GM18498 (cell line): ENCODE measurements at regions not wholly inside any gene's neighbourhood (a gene's known extent, or its start where the extent isn't known, plus 50 kb on each side); places are given as distances from the start of the nearest gene placed in this dataset.
"Not testable (repeated sequence)": the region's sequence is repeated elsewhere in the genome, so short reads cannot be mapped to it uniquely, and the experiment has no call there.

Source experiments
- ATAC-seq: cut with Tn5 transposase; IDR thresholded peaks from one replicate; pipeline ENCODE4 v1.9.1; 2021; ENCODE audit warnings: mild to moderate bottlenecking, moderate library complexity; ENCODE audit not compliant: unreplicated experiment

DNA sequence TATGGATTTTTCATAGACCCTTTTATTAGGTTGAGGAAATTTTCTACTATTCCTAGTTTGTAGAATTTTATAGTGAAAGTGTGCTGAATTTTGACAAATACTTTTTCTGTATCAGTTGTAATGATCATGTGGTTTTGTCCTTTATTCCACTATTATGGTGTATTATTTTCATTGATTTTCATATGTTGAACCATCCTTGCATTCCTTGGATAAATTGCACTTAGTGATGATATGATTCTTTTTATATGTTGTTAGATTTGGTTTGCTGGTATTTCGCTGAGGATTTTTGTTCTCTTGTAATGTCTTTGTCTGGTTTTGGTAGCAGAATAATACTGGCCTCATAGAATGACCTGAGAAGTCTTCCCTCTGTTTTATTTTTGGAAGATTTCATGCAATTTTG lies 140.6 kb upstream of the CDK6 start:
- no peak for ATAC-seq

DNA sequence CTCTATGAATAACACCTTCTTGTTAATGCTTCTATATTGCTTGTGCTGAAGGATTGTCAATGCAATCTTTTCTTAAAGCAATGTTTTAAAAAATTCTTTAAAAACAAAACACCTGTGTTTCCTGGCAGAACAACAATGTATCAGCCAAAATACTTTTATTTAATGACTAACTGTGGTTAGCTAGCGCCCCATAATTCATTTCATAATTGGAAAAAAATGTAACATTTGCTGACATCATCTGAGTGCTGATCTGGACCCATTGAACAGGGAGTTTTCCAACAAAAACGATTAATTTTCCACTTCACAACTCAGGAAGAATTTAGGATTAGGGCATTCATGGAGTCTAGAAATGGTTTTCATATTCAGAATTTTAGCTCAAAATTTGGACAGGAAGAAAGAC lies 137.6 kb upstream of the CDK6 start:
- no peak for ATAC-seq

DNA sequence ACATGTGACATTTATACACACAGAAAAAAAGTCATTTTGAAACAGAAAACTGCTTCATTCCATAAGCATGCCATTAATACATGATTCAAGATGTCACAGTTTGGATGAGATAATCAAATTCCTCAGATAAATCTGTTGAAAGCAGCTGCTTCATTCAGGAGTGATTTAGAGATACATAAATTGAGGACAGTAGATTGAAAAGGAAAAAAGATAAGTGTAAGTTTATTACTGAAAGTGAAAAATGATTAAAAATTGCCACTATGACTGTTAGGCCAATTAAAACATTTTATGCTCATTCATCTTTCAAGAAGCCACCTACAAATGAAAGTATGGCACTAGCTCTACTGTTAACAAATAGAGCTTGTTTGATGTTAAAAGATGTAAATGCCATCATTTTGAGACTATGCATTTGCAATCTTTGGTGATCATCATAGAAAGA lies 136.9 kb upstream of the CDK6 start:
- no peak for ATAC-seq

DNA sequence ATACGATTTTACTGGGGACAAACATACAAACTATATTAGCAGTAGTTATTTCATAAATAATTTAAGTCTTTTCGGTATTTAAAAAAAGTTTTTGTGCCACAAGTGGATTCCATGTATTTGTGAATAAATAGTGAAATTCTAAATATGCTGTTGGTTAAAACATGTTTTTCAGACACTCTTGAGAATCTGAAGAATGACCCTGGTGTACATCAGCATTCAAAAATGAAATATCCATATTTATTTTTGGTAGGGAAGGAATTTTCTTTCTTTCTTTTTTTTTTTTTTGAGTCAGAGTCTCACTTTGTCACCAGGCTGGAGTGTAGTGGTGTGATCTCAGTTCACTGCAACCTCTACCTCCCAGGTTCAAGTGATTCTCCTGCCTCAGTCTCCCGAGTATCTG lies 136.1 kb upstream of the CDK6 start:
- no peak for ATAC-seq

DNA sequence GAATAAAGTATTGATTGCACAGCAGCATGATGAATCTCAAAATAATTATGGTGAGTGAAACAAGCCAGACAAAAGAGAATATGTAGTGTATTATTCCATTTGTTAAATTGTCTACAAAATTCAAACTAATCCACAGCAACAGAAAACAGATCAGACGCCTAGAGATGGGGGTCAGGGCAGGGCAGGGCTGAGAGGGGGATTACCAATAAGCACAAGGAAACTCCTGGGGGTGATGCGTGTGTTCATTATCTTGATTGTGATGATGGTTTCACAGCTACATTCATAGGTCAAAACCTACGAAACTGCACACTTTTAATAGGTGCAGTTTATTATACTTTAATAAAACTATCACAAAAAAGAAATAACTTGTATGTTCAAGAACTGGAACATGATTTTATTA lies 132.7 kb upstream of the CDK6 start:
- no peak for ATAC-seq

DNA sequence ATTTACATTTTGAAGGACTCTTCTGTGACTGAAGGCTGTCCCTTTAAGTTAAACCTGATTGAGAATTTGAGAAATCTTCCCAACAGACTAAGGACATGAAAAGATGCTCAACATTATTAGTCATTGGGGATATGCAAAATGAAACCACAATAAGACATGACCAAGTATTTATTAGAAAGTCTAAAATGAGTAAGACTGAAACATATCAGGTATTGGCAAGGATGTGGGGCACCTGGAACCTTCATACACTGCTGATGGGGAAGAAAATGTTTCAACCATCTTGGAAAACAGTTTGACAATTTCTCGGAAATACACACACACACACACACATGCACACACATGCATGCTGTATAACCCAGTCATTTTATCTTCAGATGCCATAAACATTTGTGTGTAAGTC lies 132.1 kb upstream of the CDK6 start:
- peak; percentile 69 for ATAC-seq

DNA sequence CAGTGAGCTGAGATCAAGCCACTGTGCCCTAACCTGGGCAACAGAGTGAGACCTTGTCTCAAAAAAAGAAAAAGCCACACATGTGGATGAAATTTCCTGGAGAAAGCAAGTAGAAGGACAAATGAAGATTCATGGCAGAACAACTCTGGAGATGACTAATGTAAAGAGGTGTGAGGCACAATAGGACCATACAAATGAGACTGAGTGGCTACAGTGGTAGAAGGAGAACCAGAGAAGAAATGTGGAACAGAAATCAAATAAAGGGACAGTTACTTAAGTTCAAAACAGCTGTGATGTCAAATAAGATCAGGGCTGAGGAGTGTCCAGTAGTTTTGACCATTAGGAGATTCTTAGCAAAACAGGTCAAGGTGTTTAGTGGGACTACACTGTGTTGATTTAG lies 130.9 kb upstream of the CDK6 start:
- no peak for ATAC-seq

DNA sequence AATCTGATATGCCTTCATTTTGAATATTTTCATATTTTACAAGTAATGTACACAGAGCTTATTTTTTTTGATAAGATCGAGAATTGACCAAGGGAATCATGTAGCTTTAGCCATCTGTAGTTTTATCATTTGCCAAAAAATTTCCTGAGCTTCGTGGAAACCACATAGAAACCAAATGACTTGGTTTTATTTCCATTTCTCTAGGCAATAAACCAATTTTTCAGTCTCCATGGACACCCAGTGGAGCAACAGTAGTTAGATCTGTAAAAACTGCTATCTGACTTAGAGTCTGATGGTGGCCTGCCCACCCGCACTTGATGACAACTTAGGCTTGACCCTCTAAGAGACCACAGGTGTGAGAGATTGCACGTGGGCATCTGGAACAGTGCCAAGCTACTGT lies 127.8 kb upstream of the CDK6 start:
- no peak for ATAC-seq

DNA sequence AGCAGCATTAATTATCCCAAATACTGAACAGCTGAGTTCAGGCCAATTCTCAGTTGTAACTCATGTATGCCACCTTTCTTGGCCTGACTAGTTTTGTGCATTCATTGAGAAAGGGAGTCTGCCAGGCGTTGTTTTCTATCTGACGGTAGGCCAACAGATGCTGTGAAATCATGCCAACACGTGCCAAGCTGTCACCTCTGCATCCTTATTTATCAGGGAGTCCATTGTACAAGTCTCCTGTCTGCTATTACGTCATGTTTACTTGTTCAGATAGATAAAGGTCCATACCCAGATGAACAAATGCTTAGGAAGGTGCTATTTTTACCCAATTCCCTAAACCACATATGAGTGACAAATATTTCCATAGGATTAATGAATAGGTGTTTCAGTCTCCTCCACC lies 127.2 kb upstream of the CDK6 start:
- no peak for ATAC-seq

DNA sequence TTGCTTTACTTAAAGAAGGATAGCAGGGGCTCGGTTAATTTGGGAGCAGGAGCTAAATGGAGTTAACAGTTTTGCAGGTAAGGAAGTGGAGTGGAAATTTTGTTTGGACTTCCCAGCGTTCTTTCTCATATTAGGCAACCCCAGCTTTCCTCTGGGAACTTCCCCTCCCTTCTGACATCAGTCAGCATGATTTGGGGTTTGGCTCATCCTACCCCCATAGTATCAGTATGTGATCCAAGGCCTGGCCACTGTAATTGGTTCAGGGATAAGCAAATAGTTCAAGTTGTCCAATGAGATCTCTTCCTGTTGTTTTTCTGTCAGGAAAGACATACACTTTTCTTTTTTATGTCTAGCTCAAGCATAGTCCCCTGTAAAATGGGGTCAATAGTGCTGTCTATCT lies 125.6 kb upstream of the CDK6 start:
- ATAC-seq = no peak

DNA sequence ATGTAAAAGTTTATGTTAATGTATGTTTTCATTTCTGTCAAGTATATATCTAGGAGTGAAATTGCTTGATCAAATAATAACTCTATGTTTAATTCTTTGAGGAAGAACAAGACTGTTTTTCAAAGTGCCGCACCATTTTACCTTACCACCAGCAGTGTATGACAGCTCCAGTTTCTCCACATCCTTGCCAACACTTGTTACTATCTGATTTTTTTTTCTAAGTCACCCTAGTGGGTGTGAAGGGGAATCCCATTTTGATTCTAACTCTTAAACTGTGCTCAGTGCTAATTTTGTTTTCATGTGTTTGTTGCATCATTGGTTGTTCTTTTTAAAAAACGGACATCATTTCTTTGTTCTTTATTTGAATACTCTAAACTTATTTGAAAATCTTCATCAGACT lies 120.2 kb upstream of the CDK6 start:
- ATAC-seq = no peak

DNA sequence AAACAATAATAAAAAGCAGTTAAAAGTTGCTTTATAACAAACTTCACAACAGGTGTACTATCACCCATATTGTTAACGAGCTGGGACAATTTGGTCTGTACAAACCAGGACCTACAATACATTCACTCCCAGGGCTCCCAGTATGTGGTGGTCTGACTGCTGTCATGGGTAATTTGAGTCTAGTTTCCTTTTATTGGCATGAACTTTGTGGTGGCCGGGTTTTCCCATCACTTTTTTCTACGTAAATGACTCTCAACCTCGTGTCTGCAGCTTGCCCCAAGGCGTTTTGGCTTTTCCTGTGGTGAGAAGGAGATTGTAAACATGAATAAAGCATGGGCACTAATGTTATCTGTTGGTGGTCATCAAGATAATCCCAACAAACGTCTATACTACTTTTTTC lies 118.7 kb upstream of the CDK6 start:
- ATAC-seq = no peak

DNA sequence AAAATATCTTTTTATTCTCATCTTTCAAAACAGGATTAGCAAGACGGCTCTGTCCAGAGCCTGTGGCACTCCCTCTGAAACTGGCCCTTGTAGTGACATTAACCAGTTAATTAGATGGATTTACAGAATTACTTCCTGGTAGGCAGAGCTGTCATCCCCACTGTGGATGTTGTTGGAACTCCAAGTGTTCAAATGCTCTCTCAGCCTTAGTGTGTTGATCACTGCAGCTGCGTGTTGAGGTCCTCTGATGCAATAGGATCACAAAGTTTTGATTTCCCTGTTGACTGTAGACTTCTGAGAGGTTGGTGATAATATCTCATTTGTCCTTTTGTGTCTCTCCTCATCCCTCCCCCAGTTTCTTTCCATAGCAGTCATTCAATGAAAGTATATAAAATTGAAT lies 117.3 kb upstream of the CDK6 start:
- no peak for ATAC-seq

DNA sequence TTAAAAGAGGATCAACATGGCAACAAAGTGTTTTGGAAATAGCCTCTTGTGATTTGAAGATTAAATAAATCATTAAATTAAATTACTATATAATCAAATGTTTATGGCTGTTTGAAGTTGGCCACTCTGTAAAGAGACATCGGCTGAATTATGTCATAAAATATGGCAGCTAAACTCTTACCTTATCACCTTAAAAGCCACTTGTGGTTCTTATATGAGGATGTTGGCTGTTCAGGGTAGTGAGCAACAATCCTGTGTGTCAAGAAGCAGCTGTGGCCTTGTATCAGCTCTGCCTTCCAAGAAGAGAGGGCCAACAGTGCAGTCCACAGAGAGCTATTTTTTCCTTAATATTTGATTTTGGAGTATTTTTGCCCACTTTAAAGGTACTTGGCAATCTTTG lies 113.4 kb upstream of the CDK6 start:
- no peak for ATAC-seq

DNA sequence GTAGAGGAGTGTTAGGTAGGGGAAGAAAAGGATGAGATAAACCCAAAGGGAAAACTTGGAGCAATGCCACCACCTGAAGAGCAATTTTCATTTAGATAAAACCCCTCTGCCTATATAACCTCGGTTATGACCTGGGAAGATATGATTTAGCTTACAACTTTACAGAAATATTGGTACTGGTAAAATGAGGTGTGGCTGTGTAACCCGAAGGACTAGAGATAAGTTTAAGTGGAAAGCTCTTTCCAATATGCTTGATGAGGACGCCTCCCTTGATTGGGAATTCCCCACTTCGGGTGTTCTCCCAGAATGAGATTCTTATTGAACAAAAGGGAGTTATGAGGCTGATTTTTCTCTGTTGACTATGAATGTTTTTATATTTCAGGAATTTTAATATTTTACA lies 109.5 kb upstream of the CDK6 start:
- no peak for ATAC-seq

DNA sequence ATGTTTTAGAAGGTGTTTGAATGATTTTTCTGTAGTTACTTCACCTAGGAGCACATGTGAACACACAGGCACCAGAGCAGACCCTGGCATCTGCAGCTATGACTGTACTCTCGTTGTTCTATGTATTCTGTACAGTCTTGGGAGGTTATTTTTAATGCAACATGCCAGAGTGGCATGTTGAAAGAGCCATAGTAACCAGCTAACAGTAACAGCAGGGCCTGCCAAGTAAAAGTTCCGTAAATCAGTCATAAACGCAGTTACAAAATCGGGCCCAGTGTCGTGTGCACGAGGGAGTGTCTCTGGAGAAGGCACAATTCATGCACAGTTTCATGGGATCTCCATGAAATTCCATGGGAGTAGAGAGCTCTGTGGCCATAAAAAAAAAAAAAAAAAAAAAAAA lies 108.3 kb upstream of the CDK6 start:
- no peak for ATAC-seq

DNA sequence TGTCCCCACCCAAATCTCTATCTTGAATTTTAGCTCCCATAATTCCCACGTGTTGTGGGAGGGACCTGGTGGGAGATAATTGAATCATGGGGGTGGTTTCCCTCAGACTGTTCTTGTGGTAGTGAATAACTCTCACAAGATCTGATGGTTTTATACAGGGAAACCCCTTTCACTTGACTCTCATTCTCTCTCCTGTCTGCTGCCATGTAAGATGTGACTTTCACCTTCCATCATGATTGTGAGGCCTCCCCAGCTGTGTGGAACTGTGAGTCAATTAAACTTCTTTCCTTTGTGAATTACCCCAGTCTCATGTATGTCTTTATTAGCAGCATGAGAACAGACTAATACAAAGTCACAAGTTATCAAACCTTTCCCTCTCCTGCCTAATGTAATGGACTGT lies 106.3 kb upstream of the CDK6 start:
- not testable (repeated sequence) for ATAC-seq

DNA sequence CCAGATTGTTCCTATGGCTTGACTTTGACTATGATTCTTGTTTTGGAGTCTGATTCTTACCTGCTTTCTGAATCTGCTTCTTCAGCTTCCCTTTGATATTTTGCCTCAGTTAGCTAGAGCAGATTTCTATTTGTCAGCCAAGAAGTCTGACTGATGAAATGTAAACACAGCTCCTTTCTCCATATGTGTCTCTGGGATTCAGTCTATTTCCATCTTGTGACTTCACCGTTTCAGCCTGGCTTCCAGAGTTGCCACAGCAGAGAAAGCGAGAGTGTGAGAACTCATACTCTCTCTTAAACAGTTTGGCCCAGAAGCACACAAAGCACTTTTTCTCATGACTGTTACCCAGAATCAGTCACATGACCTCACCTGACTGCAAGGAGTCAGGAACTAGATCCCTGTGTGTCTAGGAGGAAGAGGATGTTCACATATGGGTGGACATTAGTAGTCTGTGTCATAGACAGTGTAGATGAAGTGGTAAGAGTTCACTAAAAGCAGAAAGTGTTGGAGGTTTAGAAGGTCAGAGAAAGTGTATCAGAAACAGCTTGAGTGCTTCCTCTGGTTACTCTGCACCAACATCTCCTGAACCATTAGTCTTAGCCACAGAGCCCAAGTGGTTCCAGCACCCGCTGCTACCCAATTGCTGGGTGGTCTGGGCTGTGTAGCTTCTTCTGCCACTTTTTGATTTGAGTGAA lies 103.4 kb upstream of the CDK6 start:
- ATAC-seq = no peak

DNA sequence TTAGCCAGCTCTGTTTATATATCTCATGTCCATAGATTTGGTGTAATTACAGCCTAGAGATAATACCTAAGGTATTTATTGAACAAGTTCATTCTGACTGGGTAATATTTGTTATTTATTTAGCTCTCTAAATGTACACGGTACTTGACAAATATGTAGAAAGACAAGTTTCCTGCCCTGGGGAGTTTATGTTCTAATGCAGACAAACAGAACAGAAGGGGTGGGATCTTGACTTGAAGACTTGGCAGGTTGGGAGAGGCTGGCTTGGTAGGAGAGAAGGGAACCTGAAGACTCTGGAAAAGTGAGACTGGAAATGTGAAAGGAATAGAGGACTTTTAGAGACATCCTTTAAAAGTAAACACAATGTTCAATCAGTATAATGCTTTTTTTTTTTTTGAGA lies 97.7 kb upstream of the CDK6 start:
- no peak for ATAC-seq

DNA sequence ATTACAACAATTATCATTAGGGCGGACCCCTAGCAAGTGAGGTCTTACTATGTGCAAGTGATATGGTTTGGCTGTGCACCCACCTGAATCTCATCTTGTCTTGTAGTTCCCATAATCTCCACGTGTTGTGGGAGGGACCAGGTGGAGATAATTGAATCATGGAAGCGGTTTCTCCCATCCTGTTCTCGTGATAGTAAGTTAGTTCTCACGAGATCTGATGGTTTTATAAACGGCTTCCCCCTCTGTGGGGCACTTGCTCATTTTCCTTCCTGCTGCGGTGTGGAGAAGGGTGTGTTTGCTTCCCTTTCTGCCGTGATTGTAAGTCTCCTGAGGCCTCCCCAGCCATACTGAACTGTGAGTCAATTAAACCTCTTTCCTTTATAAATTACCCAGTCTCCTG lies 96.1 kb upstream of the CDK6 start:
- no peak for ATAC-seq

DNA sequence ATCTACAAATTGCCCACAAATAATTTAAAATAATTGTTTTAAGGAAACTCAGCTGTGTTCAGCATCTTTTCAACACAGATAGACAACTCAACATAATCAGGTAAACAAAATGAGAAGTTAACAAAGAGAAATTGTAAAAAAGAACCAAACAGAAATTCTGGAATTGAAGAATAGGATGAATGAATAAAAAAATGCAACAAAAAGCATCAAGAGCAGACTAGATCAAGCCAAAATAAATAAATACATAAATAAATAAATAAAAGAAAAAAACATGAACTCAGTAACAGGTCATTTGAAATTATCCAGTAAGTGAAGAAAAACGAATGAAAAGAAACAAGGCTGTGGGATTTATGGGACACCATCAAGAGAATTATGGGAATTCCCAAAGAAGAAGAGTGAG lies 94.0 kb upstream of the CDK6 start:
- ATAC-seq = no peak

DNA sequence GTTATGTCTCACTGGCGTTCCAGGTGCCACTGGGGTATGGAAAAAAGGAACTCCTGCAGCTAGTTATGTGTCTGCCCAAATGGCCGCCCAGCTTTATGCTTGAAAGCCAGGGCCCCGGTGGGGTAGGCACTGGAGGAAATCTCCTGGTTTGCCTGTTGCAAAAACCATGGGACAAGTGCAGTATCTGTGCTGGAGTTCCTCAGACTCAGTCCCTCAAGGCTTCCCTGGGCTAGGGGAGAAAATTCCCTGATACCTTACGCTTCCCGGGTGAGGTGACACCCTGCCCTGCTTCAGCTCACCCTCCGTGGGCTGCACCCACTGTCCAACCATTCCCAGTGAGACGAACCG lies 90.3 kb upstream of the CDK6 start:
- ATAC-seq = no peak

DNA sequence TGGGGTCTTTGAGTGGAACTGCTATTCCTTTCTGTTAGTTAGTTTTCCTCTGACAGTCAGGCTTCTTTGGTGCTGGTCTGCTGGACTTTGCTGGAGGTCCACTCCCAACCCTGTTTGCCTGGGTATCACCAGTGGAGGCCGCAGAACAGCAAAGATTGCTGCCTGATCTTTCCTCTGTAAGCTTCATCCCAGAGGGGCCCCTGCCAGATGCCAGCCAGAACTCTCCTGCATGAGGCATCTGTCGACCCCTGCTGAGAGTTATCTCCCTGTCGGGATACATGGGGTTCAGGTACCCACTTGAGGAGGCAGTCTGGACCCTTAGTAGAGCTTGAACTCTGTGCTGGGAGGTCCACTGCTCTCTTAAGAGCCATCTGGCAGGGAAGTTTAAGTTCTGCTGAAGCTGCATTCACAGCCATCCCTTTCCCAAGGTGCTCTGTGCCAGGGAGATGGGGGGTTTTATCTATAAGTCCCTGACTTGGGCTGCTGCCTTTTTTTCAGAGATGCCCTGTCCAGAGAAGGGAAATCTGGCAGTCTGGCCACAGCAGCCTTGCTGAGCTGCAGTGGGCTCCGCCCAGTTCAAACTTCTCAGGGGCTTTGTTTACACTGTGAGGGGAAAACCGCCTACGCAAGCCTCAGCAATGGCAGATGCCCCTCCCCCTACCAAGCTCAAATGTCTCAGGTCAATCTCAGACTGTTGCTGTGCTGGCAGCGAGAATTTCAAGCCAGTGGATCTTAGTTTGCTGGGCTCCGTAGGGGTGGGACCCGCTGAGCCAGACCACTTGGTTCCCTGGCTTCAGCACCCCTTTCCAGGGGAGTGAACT lies 89.7 kb upstream of the CDK6 start:
- ATAC-seq = no peak
